ENCODE measurements at regions not wholly inside any gene's neighbourhood (a gene's known extent, or its start where the extent isn't known, plus 50 kb on each side); places are given as distances from the start of the nearest gene placed in this dataset.

DNA sequence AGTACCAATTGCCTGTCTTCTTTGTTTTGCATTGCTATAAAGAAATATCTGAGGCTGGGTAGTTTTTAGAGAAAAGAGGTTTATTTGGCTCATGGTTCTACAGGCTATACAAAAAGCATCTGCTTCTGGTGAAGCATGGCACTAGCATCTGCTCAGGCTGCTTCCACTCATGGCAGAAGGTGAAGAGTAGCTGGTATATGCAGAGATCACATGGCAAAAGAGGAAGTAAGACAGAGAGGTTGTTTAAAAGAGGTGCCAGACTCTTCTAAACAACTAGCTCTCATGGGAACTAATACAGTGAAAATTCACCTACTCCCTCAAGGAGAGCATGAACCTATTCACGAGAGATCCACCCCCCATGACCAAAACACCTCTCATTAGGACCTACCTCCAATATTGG, 56.7 kb upstream of the GUCA2B start:
- Histone ChIP-seq H3K27ac (replicated peaks) (no peak overlapping the region), H3K27me3 (ENCODE audit: insufficient read depth, poor library complexity, severe bottlenecking) (no peaks in the 10 kb centered on the region), H3K4me3 (replicated peaks; ENCODE audit: insufficient read depth, low read length) (no peak overlapping the region)
- peak in 1 of 2 experiments; percentile 14 for DNase-seq (ENCODE audit: low read depth in 1 of 2, low spot score in 1 of 2)
- TF ChIP-seq POLR2AphosphoS5 (IDR thresholded peaks at IDR 0.05; ENCODE audit: low read depth) (no peak), GABPA (IDR thresholded peaks at IDR 0.05; ENCODE audit: low read depth) (no peak), SPI1 (IDR thresholded peaks at IDR 0.05; ENCODE audit: borderline replicate concordance, low read depth) (no peak)
- TF ChIP-seq, protein P1, sequence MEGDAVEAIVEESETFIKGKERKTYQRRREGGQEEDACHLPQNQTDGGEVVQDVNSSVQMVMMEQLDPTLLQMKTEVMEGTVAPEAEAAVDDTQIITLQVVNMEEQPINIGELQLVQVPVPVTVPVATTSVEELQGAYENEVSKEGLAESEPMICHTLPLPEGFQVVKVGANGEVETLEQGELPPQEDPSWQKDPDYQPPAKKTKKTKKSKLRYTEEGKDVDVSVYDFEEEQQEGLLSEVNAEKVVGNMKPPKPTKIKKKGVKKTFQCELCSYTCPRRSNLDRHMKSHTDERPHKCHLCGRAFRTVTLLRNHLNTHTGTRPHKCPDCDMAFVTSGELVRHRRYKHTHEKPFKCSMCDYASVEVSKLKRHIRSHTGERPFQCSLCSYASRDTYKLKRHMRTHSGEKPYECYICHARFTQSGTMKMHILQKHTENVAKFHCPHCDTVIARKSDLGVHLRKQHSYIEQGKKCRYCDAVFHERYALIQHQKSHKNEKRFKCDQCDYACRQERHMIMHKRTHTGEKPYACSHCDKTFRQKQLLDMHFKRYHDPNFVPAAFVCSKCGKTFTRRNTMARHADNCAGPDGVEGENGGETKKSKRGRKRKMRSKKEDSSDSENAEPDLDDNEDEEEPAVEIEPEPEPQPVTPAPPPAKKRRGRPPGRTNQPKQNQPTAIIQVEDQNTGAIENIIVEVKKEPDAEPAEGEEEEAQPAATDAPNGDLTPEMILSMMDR (IDR thresholded peaks at IDR 0.05; ENCODE audit: insufficient read depth, low read length) = no peak
- TF ChIP-seq, protein P2, sequence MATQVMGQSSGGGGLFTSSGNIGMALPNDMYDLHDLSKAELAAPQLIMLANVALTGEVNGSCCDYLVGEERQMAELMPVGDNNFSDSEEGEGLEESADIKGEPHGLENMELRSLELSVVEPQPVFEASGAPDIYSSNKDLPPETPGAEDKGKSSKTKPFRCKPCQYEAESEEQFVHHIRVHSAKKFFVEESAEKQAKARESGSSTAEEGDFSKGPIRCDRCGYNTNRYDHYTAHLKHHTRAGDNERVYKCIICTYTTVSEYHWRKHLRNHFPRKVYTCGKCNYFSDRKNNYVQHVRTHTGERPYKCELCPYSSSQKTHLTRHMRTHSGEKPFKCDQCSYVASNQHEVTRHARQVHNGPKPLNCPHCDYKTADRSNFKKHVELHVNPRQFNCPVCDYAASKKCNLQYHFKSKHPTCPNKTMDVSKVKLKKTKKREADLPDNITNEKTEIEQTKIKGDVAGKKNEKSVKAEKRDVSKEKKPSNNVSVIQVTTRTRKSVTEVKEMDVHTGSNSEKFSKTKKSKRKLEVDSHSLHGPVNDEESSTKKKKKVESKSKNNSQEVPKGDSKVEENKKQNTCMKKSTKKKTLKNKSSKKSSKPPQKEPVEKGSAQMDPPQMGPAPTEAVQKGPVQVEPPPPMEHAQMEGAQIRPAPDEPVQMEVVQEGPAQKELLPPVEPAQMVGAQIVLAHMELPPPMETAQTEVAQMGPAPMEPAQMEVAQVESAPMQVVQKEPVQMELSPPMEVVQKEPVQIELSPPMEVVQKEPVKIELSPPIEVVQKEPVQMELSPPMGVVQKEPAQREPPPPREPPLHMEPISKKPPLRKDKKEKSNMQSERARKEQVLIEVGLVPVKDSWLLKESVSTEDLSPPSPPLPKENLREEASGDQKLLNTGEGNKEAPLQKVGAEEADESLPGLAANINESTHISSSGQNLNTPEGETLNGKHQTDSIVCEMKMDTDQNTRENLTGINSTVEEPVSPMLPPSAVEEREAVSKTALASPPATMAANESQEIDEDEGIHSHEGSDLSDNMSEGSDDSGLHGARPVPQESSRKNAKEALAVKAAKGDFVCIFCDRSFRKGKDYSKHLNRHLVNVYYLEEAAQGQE (IDR thresholded peaks at IDR 0.05; ENCODE audit: insufficient replicate concordance, low read depth) = no peak

DNA sequence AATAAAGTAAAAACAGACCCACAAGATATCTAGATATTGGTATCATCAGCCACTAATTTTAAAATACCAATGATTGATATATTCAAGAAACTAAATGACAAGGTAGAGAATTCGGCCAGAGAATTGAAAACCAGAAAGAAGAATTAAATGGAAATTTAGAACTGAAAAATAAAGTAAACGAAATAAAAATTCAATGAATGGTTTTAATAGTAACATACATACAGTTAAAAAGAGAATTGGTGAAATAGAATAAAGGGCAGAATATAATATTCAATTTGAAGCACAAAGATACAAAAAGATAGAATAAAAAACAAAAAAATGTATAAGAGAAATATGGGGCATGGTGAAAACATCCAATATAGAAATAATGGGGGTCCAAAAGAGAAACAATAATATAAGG, 64.0 kb upstream of the GUCA2B start:
- Histone ChIP-seq H3K27me3 (ENCODE audit: insufficient read depth, poor library complexity, severe bottlenecking) (no peaks in the 10 kb centered on the region), H3K4me3 (replicated peaks; ENCODE audit: insufficient read depth, low read length) (no peak overlapping the region), H3K27ac (replicated peaks) (no peak overlapping the region)
- TF ChIP-seq, protein P2 (IDR thresholded peaks at IDR 0.05; ENCODE audit: insufficient replicate concordance, low read depth) = no peak
- TF ChIP-seq SPI1 (IDR thresholded peaks at IDR 0.05; ENCODE audit: borderline replicate concordance, low read depth) (no peak), POLR2AphosphoS5 (IDR thresholded peaks at IDR 0.05; ENCODE audit: low read depth) (no peak)
- no peak for DNase-seq (ENCODE audit: low read depth in 1 of 2, low spot score in 1 of 2)

DNA sequence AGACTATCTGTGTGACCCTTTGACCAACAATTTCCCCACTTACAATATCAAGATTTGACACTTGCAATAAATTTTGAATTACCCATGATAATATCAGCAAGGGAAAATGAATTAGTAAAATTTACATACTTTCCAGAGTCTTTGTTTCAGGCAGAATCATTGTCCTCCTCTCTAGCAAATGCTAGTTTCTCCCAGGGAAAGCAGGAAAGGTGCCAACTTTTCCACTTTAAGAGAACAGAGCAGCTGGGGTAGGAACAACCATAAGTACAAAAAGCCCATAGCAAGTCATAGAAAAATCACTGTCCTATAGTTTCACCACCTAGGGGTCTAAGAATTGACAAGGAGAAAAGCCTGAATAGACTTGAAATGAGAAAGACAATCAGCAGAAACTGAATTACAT, 67.1 kb upstream of the GUCA2B start:
- Histone ChIP-seq H3K27me3 (ENCODE audit: insufficient read depth, poor library complexity, severe bottlenecking) (no peaks in the 10 kb centered on the region), H3K27ac (replicated peaks) (no peak overlapping the region), H3K4me3 (replicated peaks; ENCODE audit: insufficient read depth, low read length) (no peak overlapping the region)
- TF ChIP-seq GABPA (IDR thresholded peaks at IDR 0.05; ENCODE audit: low read depth) = no peak
- no peak for TF ChIP-seq POLR2AphosphoS5 (IDR thresholded peaks at IDR 0.05; ENCODE audit: low read depth)
- TF ChIP-seq, protein P1 (IDR thresholded peaks at IDR 0.05; ENCODE audit: insufficient read depth, low read length) = no peak
- TF ChIP-seq, protein P2 (IDR thresholded peaks at IDR 0.05; ENCODE audit: insufficient replicate concordance, low read depth) = no peak
- DNase-seq (ENCODE audit: low read depth in 1 of 2, low spot score in 1 of 2) = no peak

DNA sequence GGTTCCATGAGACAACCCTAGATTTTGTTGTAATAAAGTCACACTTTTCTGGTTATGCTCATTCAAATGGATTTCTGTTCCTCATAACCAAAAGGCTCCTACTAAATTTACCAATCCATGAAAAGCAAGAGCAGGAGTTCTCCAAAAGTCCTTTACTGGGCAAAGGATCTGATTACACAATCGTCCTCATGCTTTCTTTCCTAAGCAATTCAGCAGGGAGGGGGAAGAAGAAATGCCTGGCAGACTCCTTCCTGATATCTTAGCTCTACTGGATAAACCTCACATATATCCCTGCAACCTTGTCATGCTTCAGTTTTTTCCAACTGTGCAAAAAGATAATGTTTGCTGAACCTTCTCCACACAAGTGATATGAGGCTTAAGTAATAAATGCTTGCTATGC, 67.6 kb upstream of the GUCA2B start:
- DNase-seq (ENCODE audit: low read depth in 1 of 2, low spot score in 1 of 2) = no peak
- Histone ChIP-seq H3K27me3 (ENCODE audit: insufficient read depth, poor library complexity, severe bottlenecking) (no peaks in the 10 kb centered on the region), H3K4me3 (replicated peaks; ENCODE audit: insufficient read depth, low read length) (no peak overlapping the region), H3K27ac (replicated peaks) (no peak overlapping the region)
- TF ChIP-seq GABPA (IDR thresholded peaks at IDR 0.05; ENCODE audit: low read depth) = no peak
- TF ChIP-seq, protein P2 (IDR thresholded peaks at IDR 0.05; ENCODE audit: insufficient replicate concordance, low read depth) = no peak
- no peak for TF ChIP-seq SPI1 (IDR thresholded peaks at IDR 0.05; ENCODE audit: borderline replicate concordance, low read depth)
- no peak for TF ChIP-seq POLR2AphosphoS5 (IDR thresholded peaks at IDR 0.05; ENCODE audit: low read depth)
- TF ChIP-seq, protein P1 (IDR thresholded peaks at IDR 0.05; ENCODE audit: insufficient read depth, low read length) = no peak

Measured in HL-60 (cell line).